HT1080 (cell line): ENCODE measurements at regions not wholly inside any gene's neighbourhood (a gene's known extent, or its start where the extent isn't known, plus 50 kb on each side); places are given as distances from the start of the nearest gene placed in this dataset.
"Not testable (repeated sequence)": the region's sequence is repeated elsewhere in the genome, so short reads cannot be mapped to it uniquely, and the experiment has no call there.

Source experiments
- DNase-seq: peaks from one replicate; pipeline ENCODE4 v3.0.0-alpha.2; 2015; ENCODE audit warnings: low read depth

DNA sequence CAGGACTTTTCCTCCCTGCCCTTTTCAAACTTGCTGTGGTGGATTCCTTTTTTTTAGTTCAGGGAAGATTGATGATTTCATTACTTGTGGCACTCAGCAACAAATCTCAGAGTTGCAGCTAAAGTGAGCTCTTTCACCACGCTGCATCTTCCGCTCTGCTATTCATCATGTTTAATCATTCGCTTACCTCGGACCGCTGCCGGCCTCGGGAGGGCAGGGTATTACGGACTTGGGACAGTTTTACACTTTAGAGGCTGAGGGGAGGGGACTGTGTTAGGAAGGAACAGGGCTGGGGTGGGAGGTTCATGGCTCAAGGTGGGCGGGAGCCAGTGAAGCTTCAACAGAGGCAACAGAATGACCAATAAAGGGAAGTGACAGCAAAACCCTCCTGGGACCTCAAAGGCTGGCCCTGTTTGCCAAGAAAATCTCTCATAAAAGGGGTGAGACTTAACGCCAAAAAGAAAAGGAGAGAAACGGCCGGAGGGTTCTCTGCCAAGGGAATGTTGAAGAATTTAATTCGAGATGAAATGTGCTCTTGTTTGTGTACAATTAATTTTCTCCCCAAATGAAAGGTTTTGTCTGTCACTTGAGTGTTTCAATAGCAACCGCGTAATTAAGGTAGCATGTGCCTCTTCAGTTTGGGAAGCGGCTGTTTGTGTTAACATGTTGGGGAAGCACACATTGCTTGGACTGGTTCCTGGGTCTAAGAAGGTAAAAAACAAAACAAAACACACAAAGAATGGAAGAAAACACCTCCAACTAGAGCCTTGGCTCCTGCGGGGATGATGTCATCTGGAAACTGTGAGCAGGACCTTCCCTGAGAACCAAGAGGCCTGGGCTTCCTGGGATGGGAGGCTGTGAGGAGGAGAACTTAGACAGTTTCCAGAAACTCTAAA, 72.5 kb upstream of the SULF2 start:
- DNase-seq: no peak

DNA sequence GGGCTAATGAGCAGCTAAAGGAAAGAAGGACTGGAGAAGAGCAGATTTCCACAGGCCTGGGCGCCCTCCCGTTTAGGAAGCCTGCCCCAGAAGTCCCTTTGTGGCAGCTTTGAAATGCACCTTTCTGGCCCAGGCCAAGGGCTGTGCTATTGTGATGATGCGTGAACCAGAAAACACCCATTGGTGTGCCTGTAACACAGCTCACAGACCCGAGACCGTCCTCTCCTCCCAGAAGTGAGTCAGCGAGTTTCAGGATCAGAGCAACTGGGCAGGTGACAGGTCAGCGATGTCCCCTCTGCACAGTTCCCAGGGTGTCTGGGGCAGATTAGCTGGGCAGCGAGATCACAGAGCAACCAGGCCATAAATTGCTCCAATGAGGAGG, 71.9 kb upstream of the SULF2 start:
- no peak for DNase-seq

- DNase-seq: no peak
These were observed 70.5 kb upstream of the SULF2 start for GRCh38 chr20:47855799-47856198.

DNA sequence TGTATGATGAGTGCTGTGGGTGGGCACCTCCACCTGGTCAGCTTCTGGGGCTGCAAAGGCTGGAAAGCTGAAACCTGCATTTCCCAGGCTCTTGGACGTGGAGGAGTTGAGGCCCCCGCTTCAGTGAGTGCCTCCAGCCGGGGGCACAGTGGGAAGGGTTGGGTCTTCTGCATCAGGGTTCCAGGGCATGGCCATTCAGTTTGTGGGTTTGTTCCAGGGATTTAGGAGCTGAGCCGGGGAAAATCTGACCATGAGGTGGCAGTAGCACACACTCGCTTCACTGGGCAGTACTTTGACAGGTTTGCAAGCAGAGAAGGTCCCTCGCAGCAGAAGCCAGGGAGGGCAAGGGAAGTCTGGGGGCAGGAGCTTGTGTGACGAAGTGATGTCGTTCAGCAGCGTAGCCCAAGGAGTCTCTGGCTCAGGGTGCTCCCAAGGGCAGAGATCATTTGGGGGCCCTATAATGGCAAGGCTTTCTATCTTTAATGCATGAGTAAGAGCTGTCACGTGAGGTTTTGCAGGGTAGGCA, 69.5 kb upstream of the SULF2 start:
- DNase-seq: peak; percentile 44

GRCh38 chr20:47851774-47852173, 66.5 kb upstream of the SULF2 start:
- DNase-seq: no peak

- DNase-seq: no peak
These were observed 64.9 kb upstream of the SULF2 start for GRCh38 chr20:47850146-47850545.

DNA sequence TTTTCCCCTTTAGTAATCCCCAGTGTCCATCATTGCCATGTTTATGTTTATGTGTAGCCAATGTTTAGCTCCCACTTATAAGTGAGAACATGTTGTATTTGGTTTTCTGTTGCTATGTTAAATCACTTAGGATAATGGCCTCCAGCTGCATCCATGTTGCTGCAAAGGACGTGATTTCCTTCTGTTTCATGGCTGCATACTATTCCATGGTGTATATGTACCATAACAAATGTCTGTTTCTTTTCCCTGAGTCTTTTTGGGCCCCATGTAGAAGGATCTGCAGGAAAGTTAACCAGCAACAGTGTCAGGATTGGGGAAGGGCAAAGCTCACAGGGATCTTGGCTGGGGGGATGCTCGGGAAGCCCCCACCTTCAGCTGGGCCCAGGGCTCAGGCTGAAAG, 64.3 kb upstream of the SULF2 start:
- DNase-seq: no peak

- no peak for DNase-seq
These were observed 63.7 kb upstream of the SULF2 start for GRCh38 chr20:47849006-47849405.

DNA sequence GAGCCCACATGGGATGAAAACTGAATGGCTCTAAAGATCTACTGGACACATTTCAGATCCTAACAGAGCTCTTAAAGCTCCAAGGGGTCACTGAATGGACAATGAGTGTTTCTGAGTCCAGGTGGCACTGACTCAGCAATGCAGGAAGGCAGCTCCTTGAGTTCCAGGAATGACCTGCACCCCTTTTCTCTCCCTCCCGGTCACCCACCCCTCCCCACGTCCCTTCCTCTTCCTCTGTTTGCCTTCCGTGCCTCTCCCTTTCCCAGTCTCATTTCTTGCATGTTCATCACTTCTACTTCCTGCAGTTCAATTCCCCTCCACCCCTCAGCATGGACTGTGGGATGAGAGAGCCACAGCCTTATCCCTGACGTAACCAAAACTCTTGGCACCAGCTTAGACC, 63.3 kb upstream of the SULF2 start:
- DNase-seq: peak; percentile 15

DNA sequence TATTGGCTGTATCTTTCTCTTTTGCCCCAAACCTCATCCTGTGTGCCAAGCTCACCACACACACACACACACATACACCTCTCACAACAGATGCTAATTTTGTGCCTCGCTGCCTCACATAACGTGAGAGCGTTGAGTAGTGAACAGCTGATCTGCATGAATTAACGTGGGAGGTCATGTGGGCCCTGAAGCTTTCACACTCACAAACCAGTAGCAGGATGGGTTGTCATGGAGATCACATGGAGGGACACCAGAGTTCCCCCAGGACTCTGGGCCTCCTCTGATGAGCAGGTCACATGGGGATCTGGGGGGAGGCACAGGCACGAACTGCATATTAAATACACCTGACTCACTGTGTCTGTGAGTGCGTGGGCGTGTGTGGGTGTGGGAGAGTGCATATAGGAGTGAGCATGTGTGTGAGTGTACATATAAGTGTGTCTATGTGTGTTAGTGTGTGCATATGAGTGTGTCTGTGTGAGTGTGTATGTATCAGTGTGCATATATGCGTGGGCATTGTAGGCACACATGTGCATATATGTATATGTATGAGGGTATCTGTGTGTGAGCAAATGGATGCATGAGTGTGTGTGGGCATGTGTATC, 62.7 kb upstream of the SULF2 start:
- no peak for DNase-seq

GRCh38 chr20:47847220-47847619, 61.9 kb upstream of the SULF2 start:
- DNase-seq: not testable (repeated sequence)

GRCh38 chr20:47846651-47847050, 61.4 kb upstream of the SULF2 start:
- not testable (repeated sequence) for DNase-seq

DNA sequence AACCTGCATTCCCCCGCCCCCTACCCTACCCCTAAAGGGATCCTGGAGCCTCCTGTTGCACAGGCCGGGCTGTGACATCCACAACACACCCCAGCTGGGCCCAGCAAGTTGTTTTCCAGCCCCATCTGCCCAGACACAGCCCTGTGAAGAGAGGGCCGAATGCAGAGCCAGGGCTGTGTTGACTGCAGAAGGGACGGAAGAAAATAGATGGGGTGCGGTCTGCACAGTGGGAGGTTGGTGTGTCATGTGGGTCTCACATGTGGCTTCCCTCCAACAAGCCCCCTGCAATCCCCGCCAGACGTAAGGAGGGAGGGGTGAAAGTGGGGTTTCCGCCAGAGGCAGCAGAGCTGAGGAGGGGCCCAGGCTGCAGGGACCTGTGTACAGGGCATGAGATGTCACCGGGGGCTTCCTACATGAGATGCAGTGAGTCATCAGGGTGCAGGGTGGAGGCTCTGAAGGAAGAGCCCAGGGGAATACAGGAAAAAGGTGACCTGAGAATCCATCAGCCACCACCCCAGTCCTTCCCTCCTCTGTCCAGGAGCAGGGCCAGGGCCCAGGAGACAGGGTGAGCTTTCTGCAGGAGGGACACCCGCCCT, 60.2 kb upstream of the SULF2 start:
- DNase-seq: not testable (repeated sequence)

DNA sequence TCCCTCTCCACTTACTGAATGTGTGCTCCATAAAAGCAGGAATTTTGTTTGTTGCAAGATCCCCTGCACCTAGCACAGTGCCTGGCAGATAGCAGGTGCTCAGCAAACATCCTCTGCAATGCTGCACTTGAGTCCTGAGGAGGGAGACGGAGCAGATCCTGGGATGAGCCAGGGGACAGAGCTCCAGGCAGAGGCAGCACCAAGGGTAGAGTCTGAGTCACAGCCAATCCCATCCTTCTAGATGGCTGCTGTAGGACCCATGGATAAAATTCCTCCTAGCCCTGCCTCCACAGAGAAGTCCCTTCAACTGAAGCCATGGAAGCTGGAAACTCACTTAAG, 59.3 kb upstream of the SULF2 start:
- DNase-seq: not testable (repeated sequence)

- peak; percentile 26 for DNase-seq
These were observed 58.7 kb upstream of the SULF2 start for GRCh38 chr20:47843886-47844567.

- not testable (repeated sequence) for DNase-seq
These were observed 57.7 kb upstream of the SULF2 start for GRCh38 chr20:47842950-47843349.

DNA sequence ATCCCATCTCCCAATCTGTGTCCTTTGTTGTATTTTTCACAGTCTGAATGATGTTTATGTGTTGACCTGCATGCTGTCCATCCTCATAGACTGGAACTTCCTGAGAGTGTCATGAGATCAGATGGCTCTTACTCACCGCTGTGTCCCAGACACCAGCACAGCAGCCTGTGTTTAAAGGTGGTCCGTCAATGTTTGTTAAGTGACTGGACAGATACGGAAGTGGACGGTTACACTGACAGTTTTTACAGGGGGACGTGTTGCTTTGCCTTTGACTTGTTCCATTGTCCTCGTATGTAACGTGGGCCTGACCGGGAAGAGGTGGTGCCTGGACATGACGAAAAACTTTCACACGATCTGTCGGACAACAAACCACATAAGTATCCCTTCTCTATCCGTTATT, 56.7 kb upstream of the SULF2 start:
- peak; percentile 56 for DNase-seq

DNA sequence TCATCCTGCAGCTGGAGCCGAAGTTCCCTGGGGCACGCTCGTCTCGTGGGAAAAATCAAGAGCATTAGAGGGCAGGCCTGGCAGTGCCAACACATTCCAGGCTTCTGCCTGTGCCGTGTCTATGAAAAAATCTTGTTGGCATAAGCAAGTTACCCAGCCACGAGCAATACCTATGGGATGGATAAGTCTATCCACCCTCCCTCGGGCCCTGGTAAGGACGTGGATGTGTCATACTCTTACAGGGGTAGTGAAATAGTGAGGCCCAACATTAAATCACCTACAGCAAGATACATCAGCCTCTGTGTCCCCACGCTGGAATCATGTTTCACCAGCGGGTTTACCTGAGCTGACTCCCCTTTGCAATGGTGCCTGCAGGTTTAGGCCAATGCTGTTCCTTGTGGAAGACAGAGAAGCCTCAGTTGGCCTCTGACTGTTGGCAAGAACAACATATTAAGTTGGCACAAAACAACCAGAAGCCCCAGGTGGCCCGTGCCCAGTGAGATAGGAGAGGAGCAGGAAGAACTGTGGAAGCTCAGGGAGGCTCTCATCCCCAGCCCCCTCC, 51.1 kb upstream of the SULF2 start:
- not testable (repeated sequence) for DNase-seq
